Neural crest cell (in vitro differentiated cells): ENCODE measurements at regions not wholly inside any gene's neighbourhood (a gene's known extent, or its start where the extent isn't known, plus 50 kb on each side); places are given as distances from the start of the nearest gene placed in this dataset.

Experiments
- DNase-seq: peaks from one replicate; pipeline ENCODE4 v3.0.0; 2021; ENCODE audit warnings: low read depth, mixed read lengths, low spot score
- H3K27ac Mint-ChIP-seq: one replicate; pipeline ENCODE4 v1.8.0; 2021; ENCODE audit warnings: mild to moderate bottlenecking, mixed read lengths; ENCODE audit not compliant: unreplicated experiment
- H3K27me3 Mint-ChIP-seq: 2 replicates; pipeline ENCODE4 v1.8.0; 2021; ENCODE audit warnings: low read depth, mild to moderate bottlenecking, mixed read lengths
- H3K36me3 Mint-ChIP-seq: 2 replicates; pipeline ENCODE4 v1.8.0; 2021; ENCODE audit warnings: low read depth, mild to moderate bottlenecking, mixed read lengths
- H3K4me1 Mint-ChIP-seq: 2 replicates; pipeline ENCODE4 v1.8.0; 2021; ENCODE audit warnings: mixed read lengths
- H3K4me3 Mint-ChIP-seq: one replicate; pipeline ENCODE4 v1.8.0; 2021; ENCODE audit warnings: mild to moderate bottlenecking, mixed read lengths
- H3K9me3 Mint-ChIP-seq: 2 replicates; pipeline ENCODE4 v1.8.0; 2021; ENCODE audit warnings: mixed read lengths
- CTCF ChIP-seq: fragments of 200-600 bp; sonication (generic); conservative IDR thresholded peaks from 2 replicates; pipeline ENCODE4 v1.5.0; 2021; ENCODE audit warnings: antibody characterized with exemption, mild to moderate bottlenecking

- peaks cover 12% of the 10 kb centered on the region for H3K9me3 Mint-ChIP-seq
- no peaks in the 10 kb centered on the region for H3K4me1 Mint-ChIP-seq
- peaks cover 2% of the 10 kb centered on the region for H3K36me3 Mint-ChIP-seq
- no peaks in the 10 kb centered on the region for H3K27me3 Mint-ChIP-seq
- no peak overlapping the region for H3K4me3 Mint-ChIP-seq
- no peak for TF ChIP-seq CTCF
- H3K27ac Mint-ChIP-seq, result no peak overlapping the region
- no peak for DNase-seq
Measured at GRCh38 chr2:8059794-8060193, 622.1 kb upstream of the ID2 start.

- DNase-seq, result no peak
- peaks cover 9% of the 10 kb centered on the region for H3K9me3 Mint-ChIP-seq
- TF ChIP-seq CTCF, result no peak
- H3K27me3 Mint-ChIP-seq, result no peaks in the 10 kb centered on the region
- no peaks in the 10 kb centered on the region for H3K4me1 Mint-ChIP-seq
- peaks cover 2% of the 10 kb centered on the region for H3K36me3 Mint-ChIP-seq
- no peak overlapping the region for H3K4me3 Mint-ChIP-seq
- H3K27ac Mint-ChIP-seq, result no peak overlapping the region
Measured at GRCh38 chr2:8061219-8061618, 620.6 kb upstream of the ID2 start.

- Mint-ChIP-seq H3K4me1 (peaks cover 6% of the 10 kb centered on the region), H3K36me3 (no peaks in the 10 kb centered on the region), H3K4me3 (no peak overlapping the region), H3K27me3 (no peaks in the 10 kb centered on the region), H3K9me3 (peaks cover 2% of the 10 kb centered on the region), H3K27ac (no peak overlapping the region)
- no peak for DNase-seq
- no peak for TF ChIP-seq CTCF
Measured at GRCh38 chr2:8064603-8065002, 617.3 kb upstream of the ID2 start.

GRCh38 chr2:8065191-8065590, 616.7 kb upstream of the ID2 start:
- Mint-ChIP-seq H3K36me3 (no peaks in the 10 kb centered on the region), H3K9me3 (peaks cover 2% of the 10 kb centered on the region), H3K4me1 (peaks cover 6% of the 10 kb centered on the region), H3K27me3 (no peaks in the 10 kb centered on the region), H3K4me3 (no peak overlapping the region), H3K27ac (no peak overlapping the region)
- no peak for TF ChIP-seq CTCF
- no peak for DNase-seq

GRCh38 chr2:8067784-8068336, 614.0 kb upstream of the ID2 start:
- Mint-ChIP-seq H3K4me3 (no peak overlapping the region), H3K27me3 (no peaks in the 10 kb centered on the region), H3K9me3 (peaks cover 2% of the 10 kb centered on the region), H3K27ac (no peak overlapping the region), H3K36me3 (no peaks in the 10 kb centered on the region), H3K4me1 (peaks cover 6% of the 10 kb centered on the region)
- no peak for DNase-seq
- no peak for TF ChIP-seq CTCF

- H3K4me3 Mint-ChIP-seq, result no peak overlapping the region
- no peaks in the 10 kb centered on the region for H3K9me3 Mint-ChIP-seq
- peaks cover 6% of the 10 kb centered on the region for H3K4me1 Mint-ChIP-seq
- no peaks in the 10 kb centered on the region for H3K27me3 Mint-ChIP-seq
- no peak for TF ChIP-seq CTCF
- H3K36me3 Mint-ChIP-seq, result no peaks in the 10 kb centered on the region
- no peak overlapping the region for H3K27ac Mint-ChIP-seq
- DNase-seq, result no peak
Measured at GRCh38 chr2:8072907-8073306, 608.9 kb upstream of the ID2 start.
